Liver (tissue), 3 donors: ENCODE measurements at regions not wholly inside any gene's neighbourhood (a gene's known extent, or its start where the extent isn't known, plus 50 kb on each side); places are given as distances from the start of the nearest gene placed in this dataset.

Source experiments
- ATF3 ChIP-seq: IDR thresholded peaks from 2 replicates; pipeline ENCODE4 v1.6.1; 2016; ENCODE audit warnings: antibody characterized with exemption
- FOXA1 ChIP-seq: IDR thresholded peaks from 2 replicates; pipeline ENCODE4 v1.6.1; 2016; ENCODE audit warnings: antibody characterized with exemption
- GABPA ChIP-seq, 2 donors: IDR thresholded peaks in 1 of 2; conservative IDR thresholded peaks in 1 of 2; 2 replicates each; pipeline ENCODE4 v1.6.1; 2016; ENCODE audit warnings: antibody characterized with exemption in 2 of 2, mild to moderate bottlenecking in 1 of 2, moderate library complexity in 1 of 2
- HNF4G ChIP-seq: IDR thresholded peaks from 2 replicates; pipeline ENCODE4 v1.6.1; 2016; ENCODE audit warnings: antibody characterized with exemption
- JUND ChIP-seq, 2 donors: IDR thresholded peaks; 2 replicates each; pipeline ENCODE4 v1.6.1; 2016; ENCODE audit warnings: antibody characterized with exemption in 2 of 2
- MAX ChIP-seq: IDR thresholded peaks from 2 replicates; pipeline ENCODE4 v1.6.1; 2016; ENCODE audit warnings: antibody characterized with exemption
- RXRA ChIP-seq, 2 donors: IDR thresholded peaks; 2 replicates each; pipeline ENCODE4 v1.6.1; 2017 to 2018; ENCODE audit warnings: antibody characterized with exemption in 2 of 2, mild to moderate bottlenecking in 1 of 2
- SP1 ChIP-seq: IDR thresholded peaks from 2 replicates; pipeline ENCODE4 v1.6.1; 2018; ENCODE audit warnings: antibody characterized with exemption, mild to moderate bottlenecking
- TAF1 ChIP-seq: conservative IDR thresholded peaks from 2 replicates; pipeline ENCODE4 v1.6.1; 2016; ENCODE audit warnings: antibody characterized with exemption, mild to moderate bottlenecking
- YY1 ChIP-seq: IDR thresholded peaks from 2 replicates; pipeline ENCODE4 v1.6.1; 2016; ENCODE audit warnings: antibody characterized with exemption, mild to moderate bottlenecking
- ZBTB33 ChIP-seq: IDR thresholded peaks from 2 replicates; pipeline ENCODE4 v1.6.1; 2016; ENCODE audit warnings: antibody characterized with exemption
- TF ChIP-seq, protein P1 (sequence below): fragments of 150-350 bp; IDR thresholded peaks from 2 replicates; pipeline ENCODE4 v1.5.1; 2017; ENCODE audit warnings: improper control_type of control experiment, low read depth, low read length; ENCODE audit not compliant: missing input control
- donor health status: healthy.
- donor health status: healthy.

- TF ChIP-seq, protein P1, sequence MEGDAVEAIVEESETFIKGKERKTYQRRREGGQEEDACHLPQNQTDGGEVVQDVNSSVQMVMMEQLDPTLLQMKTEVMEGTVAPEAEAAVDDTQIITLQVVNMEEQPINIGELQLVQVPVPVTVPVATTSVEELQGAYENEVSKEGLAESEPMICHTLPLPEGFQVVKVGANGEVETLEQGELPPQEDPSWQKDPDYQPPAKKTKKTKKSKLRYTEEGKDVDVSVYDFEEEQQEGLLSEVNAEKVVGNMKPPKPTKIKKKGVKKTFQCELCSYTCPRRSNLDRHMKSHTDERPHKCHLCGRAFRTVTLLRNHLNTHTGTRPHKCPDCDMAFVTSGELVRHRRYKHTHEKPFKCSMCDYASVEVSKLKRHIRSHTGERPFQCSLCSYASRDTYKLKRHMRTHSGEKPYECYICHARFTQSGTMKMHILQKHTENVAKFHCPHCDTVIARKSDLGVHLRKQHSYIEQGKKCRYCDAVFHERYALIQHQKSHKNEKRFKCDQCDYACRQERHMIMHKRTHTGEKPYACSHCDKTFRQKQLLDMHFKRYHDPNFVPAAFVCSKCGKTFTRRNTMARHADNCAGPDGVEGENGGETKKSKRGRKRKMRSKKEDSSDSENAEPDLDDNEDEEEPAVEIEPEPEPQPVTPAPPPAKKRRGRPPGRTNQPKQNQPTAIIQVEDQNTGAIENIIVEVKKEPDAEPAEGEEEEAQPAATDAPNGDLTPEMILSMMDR, result no peak
- TF ChIP-seq TAF1 (no peak), YY1 (no peak), RXRA (IDR thresholded peaks at IDR 0.05) (no peak), ATF3 (no peak), JUND (IDR thresholded peaks at IDR 0.05) (no peak), GABPA (IDR thresholded peaks at IDR 0.05 in 1 of 2, conservative IDR thresholded peaks at IDR 0.05 in 1 of 2) (no peak), HNF4G (no peak), FOXA1 (no peak), MAX (no peak), ZBTB33 (no peak), SP1 (no peak)
Measured at GRCh38 chr18:27793013-27793785, 383.7 kb downstream of the CDH2 start.
